ENCODE measurements at regions not wholly inside any gene's neighbourhood (a gene's known extent, or its start where the extent isn't known, plus 50 kb on each side); places are given as distances from the start of the nearest gene placed in this dataset.
"Not testable (repeated sequence)": the region's sequence is repeated elsewhere in the genome, so short reads cannot be mapped to it uniquely, and the experiment has no call there.

DNA sequence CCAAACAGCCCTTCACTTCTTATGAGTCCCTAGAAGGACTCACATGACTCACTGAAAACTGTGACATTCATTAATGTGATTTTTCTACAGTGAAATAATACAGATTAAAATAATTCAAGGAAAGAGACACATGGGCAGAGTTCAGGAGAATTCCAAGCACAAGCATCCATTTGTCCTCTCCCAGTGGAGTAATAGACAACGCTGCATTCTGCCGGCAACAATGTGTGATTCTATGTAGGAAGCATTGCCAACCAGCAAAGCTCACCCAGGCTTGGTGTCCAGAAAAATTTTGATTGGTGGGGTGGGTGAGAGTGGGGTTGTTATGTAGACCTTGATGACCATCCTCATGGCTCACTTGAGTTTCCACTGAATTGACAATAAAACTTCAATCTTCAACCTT is 123.9 kb downstream of the VPREB1 start:
- H3K36me3 ChIP-seq = no peaks in the 10 kb centered on the region
- no peak overlapping the region for H3K27ac ChIP-seq

GRCh38 chr22:22369219-22369963 is 124.8 kb downstream of the VPREB1 start:
- not testable (repeated sequence) for DNase-seq (ENCODE audit: low spot score)

More for the DNA sequence above, 123.9 kb downstream of the VPREB1 start:
- Histone ChIP-seq H3K9me3 (no peaks in the 10 kb centered on the region), H3K27me3 (no peaks in the 10 kb centered on the region), H3K4me3 (no peak overlapping the region), H3K4me1 (no peaks in the 10 kb centered on the region)
- DNase-seq (ENCODE audit: low spot score) = no peak
- no peak for TF ChIP-seq CTCF (IDR thresholded peaks at IDR 0.05)

DNA sequence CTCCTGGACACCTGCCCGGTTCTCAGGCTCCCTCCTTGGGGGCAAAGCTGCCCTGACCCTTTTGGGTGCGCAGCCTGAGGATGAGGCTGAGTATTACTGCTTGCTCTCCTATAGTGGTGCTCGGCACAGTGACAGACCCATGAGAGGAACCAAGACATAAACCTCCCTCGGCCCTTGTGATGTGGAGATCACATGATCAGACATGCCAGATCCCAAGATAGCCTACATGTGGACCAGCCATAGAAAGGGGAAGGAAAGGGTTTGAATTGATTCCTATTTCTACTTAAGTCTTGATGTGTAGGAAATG is 125.3 kb downstream of the VPREB1 start:
- DNase-seq (ENCODE audit: low spot score) = no peak
- H3K9me3 ChIP-seq = no peaks in the 10 kb centered on the region
- no peaks in the 10 kb centered on the region for H3K4me1 ChIP-seq
- no peak overlapping the region for H3K4me3 ChIP-seq
- TF ChIP-seq CTCF (IDR thresholded peaks at IDR 0.05) = no peak
- H3K27ac ChIP-seq = no peak overlapping the region
- H3K36me3 ChIP-seq = no peaks in the 10 kb centered on the region
- H3K27me3 ChIP-seq = no peaks in the 10 kb centered on the region

More at GRCh38 chr22:22369219-22369963, 124.8 kb downstream of the VPREB1 start:
- not testable (repeated sequence) for H3K27me3 ChIP-seq, H3K27ac ChIP-seq, H3K9me3 ChIP-seq, H3K36me3 ChIP-seq, H3K4me1 ChIP-seq, H3K4me3 ChIP-seq

DNA sequence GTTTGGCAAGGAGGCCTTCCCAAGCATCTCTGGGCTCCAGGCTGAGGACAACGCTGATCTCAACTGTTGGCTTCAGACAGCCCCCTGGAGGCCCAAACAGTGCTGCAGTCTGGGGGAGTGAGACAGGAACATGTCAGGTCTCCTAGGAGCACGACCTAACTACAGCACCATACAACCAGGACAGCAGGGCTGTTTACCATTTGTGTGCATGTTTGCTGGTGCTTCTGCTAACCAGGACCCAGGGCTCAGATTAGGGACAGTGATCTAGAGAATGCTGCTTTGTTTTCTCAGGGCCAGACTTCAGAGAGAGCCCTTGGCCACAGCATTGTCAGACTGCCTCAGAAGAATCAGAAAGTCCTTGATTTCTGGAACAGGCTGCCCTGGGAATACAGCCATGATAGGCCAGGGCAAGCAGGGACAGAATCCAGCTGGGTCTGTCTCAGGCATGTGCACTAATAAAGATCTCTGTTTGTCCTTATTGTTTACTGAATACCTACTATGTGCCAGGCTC is 126.5 kb downstream of the VPREB1 start:
- no peak overlapping the region for H3K4me3 ChIP-seq
- no peak for DNase-seq (ENCODE audit: low spot score)
- H3K27me3 ChIP-seq = no peaks in the 10 kb centered on the region
- no peaks in the 10 kb centered on the region for H3K4me1 ChIP-seq
- no peaks in the 10 kb centered on the region for H3K9me3 ChIP-seq
- H3K27ac ChIP-seq = no peak overlapping the region
- no peak for TF ChIP-seq CTCF (IDR thresholded peaks at IDR 0.05)
- no peaks in the 10 kb centered on the region for H3K36me3 ChIP-seq

GRCh38 chr22:22372086-22372485 is 127.5 kb downstream of the VPREB1 start:
- Histone ChIP-seq H3K27ac (no peak overlapping the region), H3K9me3 (no peaks in the 10 kb centered on the region), H3K36me3 (no peaks in the 10 kb centered on the region), H3K4me3 (no peak overlapping the region), H3K4me1 (no peaks in the 10 kb centered on the region), H3K27me3 (no peaks in the 10 kb centered on the region)
- no peak for TF ChIP-seq CTCF (IDR thresholded peaks at IDR 0.05)
- DNase-seq (ENCODE audit: low spot score) = no peak

GRCh38 chr22:22374163-22374562 is 129.6 kb downstream of the VPREB1 start:
- no peak overlapping the region for H3K27ac ChIP-seq

More at GRCh38 chr22:22374163-22374562, 129.6 kb downstream of the VPREB1 start:
- no peak for DNase-seq (ENCODE audit: low spot score)
- H3K27me3 ChIP-seq = no peaks in the 10 kb centered on the region
- no peaks in the 10 kb centered on the region for H3K4me1 ChIP-seq
- no peaks in the 10 kb centered on the region for H3K9me3 ChIP-seq
- no peak overlapping the region for H3K4me3 ChIP-seq
- H3K36me3 ChIP-seq = no peaks in the 10 kb centered on the region
- TF ChIP-seq CTCF (IDR thresholded peaks at IDR 0.05) = no peak
